ENCODE measurements at regions not wholly inside any gene's neighbourhood (a gene's known extent, or its start where the extent isn't known, plus 50 kb on each side); places are given as distances from the start of the nearest gene placed in this dataset.
"Not testable (repeated sequence)": the region's sequence is repeated elsewhere in the genome, so short reads cannot be mapped to it uniquely, and the experiment has no call there.

DNA sequence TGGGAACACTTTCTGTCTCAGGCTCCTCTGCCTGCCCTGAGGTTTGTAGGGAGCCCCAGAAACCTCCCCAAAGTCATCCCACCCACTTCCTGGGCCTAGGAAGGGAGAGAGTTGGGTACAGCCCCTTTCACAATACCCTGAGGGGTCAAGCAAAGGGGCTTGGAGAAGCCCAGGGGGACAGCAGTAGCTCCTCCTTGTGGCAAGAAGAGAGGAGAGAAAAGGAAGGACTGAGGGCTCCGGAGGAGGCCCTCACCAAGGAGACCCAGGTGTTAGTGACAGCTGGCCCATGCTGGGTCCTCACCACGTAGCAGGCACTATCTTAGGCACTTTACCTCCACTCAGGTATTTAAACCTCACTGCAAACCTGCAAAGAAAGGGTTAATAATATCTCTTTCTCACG lies 112.8 kb downstream of the IRX5 start:
- DNase-seq: no peak

DNA sequence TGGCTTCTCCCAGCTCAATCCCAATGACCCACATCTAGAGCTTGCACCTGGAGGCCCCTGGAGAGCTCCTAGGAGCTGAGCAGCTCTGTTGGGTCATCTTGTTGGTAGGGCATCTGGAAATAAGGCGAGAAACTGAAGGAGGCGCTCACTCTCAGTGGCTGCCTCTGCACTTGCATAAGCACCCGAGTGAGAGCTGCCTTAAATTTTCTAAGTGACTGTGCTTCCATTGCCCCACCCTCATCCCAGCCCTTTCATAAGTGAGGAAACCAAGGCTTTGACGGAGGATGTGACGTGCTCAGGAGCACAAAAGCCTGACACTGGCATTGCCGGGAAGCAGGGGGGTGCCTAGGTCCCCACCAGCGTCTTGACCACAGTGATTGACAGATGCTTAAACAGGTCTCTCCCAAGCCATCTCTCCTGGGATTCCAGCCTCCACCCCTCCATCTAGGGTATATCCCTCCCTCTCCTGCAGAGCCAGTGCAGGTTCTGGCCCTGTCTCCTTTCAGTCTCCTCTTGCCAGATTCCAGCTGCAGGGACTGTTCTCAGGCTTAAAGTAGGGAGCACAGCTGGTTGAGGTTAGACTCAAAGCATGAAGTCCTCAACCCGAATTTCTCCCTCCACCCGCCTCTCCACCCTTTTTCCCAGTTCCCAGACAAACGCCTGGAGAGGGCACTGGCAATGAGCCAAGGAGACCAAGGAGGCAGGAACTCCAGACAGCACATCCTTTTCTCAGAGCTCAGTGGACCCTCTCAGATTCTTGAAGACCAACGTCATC lies 113.7 kb downstream of the IRX5 start:
- no peak for DNase-seq

DNA sequence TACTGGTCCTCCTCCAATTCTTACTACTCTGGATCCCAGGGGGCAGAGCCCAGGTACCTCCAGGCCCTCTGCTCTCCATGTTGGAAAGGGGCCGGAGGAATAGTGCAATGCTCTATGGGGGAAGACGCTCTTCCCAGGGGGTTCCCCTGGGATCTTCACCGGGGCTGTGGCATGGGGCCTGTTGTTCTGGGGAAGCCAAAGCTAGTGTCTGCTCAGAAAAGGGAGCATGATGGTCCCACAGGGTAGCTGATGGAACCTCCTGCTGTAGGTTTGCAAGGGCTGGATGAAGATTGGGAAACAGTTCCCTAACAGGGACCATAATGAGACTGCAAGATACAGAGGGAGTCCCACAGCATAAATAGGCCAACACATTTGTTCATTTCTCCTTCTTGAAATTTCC lies 114.7 kb downstream of the IRX5 start:
- no peak for DNase-seq

DNA sequence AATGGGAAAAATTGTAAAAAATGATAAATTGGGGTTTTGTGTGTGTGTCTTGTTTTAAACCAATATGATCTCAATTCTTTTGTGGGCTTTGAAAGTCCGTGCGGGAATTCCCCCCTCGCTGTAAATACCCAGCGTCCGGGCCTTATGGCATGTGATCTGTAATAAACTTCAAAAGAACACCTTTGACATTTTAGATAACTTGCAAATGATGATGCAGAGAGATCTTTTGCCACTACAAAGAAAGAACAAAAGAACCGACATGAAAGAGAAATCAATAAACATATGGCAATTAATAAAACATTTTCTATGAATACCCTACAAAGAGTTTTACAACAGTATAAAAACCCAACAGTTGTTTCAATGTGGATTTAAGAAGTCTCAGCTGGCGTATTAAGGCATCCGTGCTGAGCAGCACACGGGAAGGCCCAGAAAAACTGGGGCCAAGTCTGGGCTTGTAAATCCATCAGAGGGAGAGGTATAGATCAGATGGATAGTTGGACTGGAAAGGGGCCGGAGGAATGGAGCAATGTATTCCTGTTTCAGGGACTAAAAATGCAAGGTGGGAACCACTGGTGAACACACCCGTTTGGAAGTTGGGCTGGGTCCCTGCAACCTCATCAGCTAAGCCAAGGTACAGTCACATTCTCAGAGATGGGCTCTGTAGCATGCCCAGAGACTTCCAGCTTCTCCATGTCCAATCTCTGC lies 115.2 kb downstream of the IRX5 start:
- no peak for DNase-seq

DNA sequence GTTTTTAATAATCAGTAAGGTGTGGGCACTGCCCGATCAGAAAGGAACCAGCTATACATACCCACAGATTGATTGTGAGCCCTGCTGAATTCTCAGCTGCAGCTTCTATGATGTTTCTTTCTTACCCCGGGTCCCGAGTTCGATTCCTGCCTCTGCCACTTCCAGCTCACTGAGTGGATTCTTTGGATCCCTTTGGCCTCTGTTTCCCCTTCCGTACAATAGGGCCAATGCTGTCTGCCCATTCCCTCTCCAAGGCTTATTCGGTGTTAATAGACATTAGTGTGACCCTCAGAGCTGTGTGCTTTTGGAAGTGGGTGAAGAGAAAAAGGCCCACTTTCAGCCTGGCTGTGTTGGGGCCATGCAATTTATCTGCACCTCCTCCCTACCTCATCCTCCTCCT lies 115.8 kb downstream of the IRX5 start:
- no peak for DNase-seq

DNA sequence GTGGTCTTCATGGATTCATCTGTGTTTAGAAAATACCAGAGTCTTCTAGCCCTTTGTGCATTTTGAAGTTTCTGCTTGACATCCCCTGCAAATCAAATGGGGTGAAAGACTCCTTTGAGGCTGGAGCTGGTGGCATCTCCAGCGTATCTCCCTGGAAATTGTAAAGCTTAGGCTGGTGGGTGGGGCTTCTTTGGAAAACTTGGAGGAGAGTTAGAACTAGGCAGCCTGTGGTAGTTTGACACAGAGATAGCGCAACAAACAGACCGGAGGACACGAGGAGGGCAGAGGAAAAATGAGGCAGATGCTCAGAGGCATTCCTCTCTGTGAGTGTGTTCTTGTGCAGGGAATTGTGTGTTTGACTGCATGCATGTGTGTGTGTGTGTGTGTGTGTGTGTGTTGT lies 116.3 kb downstream of the IRX5 start:
- DNase-seq: no peak

DNA sequence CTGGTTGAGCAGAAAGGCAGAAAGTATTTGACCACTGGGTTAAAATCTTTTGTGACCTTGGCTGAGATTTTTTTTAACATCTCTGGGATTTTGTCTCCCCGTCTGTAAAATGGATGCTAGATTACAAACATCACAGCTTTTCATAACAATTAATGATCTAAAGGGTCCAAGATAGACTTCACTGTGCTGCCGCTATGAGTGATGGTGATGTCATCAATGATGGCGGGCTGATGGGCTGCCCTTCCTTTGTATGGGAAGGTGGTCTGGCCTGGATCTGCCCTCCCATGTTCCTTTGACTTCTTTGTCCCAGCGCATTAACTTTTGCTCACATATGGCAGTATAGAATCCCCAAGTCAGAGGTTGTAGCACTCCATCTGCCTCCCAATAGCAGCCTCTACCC lies 116.7 kb downstream of the IRX5 start:
- DNase-seq: no peak

DNA sequence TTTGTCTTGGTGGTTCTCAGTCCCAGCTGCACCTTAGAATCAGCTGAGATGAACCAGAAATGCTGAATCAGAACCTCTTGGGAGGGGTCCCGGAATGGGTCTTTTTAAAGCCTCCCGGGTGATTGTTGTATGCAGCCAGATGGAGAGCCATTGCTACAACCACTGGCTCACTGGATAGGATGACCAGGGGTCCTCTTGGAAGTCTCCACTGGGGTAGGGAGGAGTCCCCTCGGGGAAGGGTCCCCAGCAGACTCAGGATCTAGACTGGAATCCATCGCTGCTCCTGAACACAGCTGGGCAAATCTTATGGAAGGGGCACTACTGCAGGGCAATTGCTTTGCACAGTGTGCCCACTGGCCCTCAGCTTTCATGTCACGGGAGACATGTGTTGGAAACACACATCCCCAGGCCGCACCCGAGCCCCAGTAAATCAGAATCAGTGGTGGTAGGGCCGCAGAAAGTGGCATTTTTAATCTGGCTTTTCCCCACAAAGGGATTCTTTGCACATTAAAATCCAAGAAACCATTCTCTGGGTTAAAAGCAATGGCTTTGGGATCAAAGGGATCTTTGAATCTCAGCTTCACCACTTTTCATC lies 117.3 kb downstream of the IRX5 start:
- no peak for DNase-seq

DNA sequence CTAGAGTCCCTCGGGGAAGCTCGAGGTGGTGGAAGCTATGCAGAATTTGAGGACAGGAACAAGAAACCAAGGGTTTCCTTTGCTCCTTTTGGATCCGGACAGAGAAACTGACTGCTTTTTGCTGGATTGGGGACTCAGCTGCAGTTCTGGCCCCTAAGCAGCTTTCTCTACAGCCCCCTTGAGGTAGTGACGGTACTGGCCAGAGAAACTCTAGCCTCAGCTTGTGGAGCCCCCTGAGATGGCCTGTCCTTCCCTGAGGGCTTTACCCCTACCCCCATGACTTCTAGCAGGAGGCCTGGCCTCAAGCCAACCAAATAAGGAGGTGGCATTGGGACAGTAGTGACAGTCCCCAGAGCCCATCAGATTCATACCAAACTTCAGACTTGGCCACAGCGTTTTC lies 118.1 kb downstream of the IRX5 start:
- DNase-seq: no peak

DNA sequence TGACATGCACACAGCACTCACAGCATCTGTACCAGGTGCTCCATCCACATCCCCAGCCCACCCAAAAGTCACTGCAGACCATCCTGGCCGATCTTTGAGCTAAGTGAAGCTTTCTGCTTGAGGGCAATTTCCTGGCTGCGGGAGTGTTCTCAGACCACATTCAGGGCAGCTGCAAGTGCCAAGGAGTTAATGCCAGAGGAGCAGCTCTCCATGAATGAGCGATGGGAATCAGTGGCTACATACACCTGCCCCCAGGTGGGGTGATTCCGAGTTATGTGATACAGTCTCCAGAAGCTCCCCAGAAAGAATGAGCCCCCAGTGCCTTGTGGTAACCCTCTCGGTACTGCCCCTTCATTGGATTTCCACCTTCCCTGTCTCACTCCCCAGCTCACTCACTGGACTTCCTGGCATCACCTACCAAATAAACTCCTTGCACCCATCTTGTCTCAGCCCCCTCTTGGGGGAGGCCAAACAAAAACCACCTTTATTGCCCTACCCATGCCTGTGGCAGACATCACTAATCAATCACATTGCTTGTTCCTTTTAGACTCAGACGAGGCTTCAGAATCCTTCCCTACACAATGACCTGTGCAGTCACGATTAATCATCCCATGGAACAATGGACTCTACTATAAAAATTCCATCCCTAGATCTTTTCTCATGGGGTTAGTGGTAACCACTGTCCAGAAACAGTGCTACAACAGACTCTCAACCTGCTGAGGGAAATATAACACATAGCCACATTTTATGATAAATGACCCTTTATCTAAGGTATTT lies 121.1 kb downstream of the IRX5 start:
- no peak for DNase-seq

DNA sequence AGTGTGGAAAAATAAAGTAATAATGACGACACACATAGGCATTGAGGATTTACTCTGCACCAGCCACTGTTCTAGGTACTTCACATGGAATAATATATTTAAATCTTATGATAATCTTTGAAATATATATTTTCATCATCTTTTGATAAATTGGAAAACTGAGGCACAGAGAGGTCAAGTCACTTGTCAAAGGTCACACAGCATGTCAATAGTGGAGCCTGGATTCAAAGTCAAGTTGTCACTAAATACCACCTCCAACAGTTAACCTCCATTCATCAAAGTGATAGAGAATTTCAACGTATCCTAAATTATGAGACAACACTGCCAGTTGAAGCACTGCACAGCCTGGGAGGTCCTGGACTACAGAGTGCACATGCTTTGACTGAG lies 121.7 kb downstream of the IRX5 start:
- no peak for DNase-seq

DNA sequence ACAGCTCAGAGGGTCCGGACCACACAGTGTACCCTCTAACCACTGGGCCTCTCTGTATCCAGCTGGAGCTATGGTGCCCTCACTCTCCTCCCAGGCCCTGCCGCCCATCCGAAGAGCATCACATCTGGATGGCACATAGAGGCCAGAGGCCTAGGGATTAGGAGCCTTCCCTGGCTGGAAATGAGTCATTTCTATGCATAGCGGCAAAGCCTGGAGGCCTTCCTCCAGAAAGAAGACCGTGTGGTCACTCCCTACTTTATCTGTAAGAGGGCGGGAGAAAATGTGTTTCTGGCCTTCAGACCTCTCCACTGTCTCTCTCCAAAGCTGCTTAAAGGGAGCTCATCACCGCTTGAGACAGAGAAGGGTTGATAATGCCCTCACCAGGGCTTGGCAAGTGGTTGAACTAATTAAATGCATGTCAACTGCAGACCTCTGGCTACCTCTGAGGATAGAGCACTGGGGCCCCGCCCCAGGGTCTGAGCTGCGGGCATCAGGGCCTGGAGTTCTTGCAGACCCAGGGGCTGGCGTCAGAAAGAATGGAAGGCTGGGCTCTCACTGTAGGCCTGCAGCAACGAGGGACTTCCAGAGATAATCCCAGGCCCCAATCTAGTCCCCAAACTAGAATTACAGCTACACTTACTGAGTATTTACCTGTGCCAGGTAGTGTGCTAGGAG lies 122.2 kb downstream of the IRX5 start:
- no peak for DNase-seq

DNA sequence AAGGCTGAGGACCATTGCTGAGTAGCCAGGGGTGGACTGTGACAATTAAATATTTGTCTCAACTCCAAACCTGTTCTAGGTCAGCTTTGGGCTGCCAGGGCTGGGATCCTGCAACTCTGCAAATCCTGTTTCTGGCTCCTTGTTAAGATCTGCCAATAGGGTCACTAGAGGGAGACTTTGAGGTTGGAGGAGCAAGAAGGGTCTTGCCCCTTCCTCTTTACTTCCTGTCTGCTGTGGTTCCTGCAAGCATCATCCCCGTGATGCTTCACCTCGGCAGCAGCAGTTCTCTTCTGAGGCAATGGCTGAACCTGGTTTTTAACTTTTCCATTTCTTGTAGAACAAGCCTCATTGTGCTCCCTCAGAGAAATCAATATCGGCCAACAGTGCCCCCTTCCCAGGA lies 124.6 kb downstream of the IRX5 start:
- no peak for DNase-seq

DNA sequence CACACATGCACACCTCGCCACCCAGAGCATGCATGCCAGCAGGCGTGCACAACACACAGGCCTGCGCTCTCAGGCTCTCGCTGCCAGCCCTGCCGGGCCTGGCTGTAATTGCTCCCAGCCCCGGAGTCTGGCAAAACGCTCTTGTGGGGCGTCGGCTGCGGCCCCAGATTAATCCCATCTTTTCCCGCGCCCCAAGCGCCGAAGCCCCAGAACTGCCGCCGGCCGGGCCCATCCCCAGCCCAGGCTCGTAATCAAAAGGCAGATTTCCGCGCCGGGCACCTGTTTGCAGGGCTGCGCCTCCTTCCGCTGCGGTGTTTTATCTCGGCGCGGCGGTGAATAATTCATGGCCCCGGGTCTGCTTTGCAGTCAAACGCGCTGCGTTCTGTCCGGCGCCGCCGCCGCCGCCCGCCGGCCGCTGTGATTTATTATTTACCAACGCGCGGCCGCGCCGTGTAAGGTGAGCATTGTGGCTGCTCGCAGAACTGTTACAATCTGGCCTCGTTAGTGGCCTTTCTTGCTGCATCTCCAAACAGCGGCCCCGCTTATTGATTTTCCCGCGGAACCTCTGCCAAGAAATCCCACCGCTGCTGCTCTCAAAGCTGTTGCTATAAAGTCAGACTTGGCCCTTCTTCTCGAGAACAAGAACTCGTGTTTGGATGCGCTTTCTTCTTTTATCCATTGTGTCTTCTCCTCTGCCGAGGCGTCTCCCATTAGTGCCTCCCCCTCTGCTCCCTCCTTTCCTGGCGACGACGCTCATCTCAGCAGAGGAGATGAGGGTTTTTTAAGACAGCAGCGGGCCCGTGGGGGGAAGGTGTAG lies 126.1 kb downstream of the IRX5 start:
- DNase-seq: no peak

DNA sequence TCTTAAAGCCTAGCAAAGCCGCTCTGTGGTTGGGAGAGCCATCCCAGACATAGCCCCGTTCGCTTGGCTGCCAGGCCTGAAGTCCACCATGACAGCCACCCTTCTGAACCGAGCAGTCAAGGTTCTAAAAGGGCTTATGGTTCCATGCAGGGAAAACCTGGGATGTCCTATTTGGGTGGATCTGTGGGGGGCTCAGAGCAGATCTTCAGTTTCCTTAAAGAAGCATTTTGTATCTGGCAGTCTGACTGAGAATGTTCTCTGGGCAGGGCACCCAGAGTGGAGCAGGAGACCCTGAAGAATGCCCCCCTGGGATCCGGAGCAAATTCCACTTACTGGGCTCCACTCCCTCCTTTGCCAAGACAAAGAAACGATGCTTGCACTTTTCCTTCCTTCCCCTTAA lies 127.2 kb downstream of the IRX5 start:
- no peak for DNase-seq

DNA sequence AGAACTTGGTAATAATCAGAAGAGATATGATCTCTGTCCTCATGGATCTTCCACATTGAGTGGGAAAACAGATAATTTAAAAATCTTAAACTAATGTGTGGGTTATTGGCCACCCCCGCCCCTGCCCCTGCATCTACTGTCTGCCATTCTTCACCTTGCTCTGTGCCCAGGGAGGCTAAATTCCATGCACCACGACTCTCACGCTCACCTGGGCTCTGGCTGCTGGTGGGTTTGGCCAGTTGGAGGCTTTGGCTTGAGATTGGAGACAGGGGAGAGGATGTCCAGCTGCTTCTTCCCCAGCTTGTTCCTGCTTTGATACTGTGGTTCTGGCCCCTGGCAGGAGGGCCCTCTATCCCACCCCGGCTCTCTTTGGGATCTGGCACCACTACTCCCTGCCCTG lies 127.9 kb downstream of the IRX5 start:
- no peak for DNase-seq

DNA sequence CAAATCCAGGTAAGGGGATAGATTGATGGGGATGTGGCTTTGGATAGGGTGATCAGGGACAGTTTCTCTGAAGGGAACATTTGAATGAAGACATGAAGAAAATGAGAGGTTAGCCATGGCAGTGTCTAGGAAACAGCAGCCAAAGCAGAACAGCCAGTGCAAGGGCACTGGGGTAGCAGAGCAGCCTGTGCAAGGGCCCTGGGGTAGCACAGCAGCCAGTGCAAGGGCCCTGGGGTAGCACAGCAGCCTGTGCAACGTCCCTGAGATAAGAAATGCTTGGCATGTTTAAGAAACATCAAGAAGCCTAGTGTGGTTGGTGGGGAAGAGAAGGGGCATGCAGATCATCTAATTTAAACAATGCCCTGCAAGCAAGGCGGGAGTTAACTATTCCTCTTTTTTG lies 128.5 kb downstream of the IRX5 start:
- DNase-seq: no peak

DNA sequence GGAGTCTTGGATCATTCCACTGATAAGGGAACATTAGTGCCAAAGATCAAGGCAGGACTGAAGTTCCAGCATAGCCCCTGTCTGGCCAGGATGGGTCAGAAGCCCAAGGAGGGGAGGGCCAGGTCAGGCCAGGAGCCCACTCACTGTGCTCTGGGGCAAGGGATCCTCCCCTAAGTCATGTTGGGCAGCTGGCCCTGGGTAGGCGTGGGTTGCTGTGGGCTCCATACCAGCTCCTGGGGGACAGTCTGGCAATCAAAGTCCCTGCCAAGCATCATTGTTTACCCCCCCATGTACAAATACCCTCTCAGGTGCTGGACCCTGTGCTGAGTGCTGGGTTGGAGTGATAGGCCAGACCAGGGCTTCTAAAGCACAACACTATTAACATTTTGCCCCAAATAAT lies 130.5 kb downstream of the IRX5 start:
- DNase-seq: no peak

DNA sequence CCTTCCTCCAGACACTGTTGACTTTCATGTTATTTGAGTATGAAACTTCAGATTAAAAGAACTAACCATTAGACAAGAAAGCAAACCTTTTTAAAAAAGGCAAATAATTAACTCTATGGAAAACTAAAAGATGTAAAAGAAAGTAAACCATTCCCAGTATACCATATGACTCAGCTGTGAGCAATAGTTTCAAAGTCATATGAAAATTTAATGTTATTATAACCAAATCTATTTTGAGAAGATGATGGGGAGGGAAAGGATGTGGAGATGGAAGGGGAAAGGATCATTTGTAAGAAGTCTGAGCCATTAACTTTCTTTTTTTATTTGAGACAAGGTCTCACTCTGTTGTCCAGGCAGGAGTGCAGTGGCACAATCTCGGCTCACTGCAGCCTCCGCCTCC lies 131.8 kb downstream of the IRX5 start:
- DNase-seq: peak; percentile 42

DNA sequence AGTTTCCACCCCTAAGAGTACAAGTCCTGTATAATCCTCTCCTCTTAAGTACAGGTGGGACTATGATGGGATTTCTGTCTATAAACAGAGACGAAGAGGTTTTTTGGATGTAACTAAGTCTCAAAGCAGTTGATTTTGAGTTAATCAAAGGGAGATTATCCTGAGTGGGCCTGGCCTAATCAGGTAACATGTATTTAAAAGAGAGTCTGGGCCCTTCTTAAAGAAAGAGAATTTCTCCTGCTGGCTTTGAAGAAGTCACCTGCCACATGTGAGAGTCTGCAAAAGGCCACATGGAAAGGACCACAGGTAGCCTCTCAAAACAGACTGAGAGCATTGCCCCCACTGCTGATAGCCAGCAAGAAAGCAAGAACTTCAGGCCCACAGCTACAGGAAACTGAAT lies 142.3 kb downstream of the IRX5 start:
- no peak for DNase-seq

DNA sequence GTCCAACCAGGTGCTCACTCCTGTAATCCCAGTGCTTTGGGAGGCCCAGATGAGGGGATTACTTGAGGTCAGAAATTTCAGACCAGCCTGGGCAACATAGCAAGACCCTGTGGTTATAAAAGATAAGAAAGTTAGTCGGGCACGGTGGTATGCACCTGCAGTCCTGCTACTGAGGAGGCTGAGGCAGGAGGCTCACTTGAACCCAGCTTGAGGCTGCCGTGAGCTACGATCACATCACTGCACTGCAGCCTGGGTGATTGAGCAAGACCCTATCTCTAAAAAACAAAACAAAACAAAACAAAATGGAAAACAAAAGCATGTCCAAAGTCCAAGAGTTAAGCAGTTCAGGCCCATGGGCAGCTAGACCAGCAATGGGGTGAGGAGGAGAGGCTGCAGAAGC lies 143.2 kb downstream of the IRX5 start:
- DNase-seq: no peak

DNA sequence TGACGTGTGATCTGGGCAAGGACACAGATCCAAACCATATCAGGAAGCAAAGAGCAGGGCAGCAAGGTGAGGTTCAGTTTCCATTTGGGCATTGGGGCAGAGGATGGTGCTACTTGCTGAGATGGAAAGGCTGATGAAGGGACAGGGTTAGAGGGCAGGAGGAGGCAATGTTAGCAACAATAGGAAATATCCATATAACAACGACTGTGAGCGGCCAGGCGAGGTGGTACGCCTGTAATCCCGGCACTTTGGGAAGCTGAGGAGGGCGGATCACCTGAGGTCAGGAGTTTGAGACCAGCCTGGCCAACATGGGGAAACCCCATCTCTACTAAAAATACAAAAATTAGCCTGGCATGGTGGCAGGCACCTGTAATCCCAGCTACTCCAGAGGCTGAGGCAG lies 144.5 kb downstream of the IRX5 start:
- DNase-seq: not testable (repeated sequence)
